ENCODE measurements at regions not wholly inside any gene's neighbourhood (a gene's known extent, or its start where the extent isn't known, plus 50 kb on each side); places are given as distances from the start of the nearest gene placed in this dataset.
"Not testable (repeated sequence)": the region's sequence is repeated elsewhere in the genome, so short reads cannot be mapped to it uniquely, and the experiment has no call there.

DNA sequence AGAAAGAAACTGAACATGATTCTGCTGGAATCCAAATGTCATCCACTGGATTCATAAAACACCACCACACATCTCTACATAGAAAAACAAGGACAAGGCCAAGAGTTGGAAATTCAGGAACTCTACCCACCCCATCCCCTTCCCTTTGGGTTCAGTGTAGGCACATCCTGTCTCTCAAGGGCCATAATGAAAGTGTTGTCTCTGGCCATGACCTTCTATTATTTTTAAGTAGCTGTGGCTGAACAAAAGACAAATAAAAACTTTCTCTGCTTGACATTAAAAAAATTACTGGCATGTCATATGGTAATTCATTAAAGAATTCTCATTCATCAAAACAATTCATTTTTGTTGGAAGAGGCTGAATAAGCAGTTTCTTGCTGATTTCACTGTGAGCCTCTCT lies 54.9 kb upstream of the ZBTB18 start:
- no peak for DNase-seq (ENCODE audit: low read depth)

DNA sequence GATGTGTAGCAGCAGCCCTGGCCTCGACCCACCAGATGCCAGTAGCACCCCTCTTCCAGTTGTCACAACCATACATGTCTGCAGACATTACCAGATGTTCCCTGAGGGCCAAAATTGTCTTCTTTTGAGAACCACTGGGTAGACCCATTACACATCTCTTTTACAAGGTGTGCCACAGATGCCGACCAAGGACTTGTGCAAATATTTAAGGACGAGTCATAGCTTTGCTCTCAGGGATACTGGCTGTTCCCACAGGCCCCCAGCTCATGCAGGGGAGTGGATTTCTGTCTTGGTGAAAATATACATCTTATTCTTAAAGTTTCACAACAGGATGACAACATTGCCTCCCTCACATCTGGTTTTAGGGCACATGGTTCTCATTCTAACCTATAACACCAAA lies 59.4 kb upstream of the ZBTB18 start:
- no peak for DNase-seq (ENCODE audit: low read depth)

DNA sequence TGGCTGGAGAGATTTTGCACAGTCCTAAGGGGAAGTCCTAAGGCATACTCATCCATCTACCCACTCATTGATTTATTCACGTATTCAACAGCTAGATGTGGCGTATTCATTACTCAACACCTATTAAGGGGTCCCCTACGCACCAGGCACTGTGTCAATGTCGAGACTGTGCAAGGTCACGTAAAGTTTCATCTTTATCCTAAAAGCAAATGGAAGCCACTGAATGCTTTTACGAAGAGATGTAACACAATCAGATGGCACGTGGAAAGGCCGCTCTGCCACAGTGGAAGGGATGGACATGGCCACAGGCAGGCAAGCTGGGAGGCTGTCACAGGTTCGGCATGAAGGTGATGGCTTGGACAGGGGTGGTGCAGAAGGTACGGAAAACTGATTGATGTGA lies 66.3 kb upstream of the ZBTB18 start:
- no peak for DNase-seq (ENCODE audit: low read depth)

DNA sequence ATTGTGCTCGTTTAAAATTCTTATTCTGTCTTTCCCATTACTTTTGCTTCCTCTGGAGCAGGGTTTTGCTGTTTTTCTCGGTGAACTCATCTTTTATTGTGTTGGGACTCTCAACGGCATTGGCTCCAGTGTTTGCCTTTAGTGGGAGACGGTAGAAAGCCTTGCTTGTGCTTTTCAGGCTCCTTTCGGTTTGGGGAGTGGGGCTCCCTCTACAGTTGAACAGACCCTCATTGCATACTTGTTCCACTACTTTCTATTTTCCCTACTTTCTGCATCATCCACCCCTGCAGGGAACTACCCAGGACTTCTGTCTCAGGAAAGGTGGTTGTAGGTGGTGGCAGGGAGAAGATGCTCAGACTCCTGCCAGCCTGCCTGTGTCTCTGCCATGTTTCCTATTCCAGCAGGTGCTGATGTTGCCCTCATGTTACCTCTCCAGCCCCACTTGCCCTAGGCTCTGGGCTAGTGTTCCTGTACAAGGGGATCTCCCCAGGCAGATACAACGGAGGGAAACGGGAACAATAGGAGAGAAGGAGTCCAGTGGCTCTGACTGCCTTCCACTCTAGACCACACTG lies 68.5 kb upstream of the ZBTB18 start:
- no peak for DNase-seq (ENCODE audit: low read depth)

DNA sequence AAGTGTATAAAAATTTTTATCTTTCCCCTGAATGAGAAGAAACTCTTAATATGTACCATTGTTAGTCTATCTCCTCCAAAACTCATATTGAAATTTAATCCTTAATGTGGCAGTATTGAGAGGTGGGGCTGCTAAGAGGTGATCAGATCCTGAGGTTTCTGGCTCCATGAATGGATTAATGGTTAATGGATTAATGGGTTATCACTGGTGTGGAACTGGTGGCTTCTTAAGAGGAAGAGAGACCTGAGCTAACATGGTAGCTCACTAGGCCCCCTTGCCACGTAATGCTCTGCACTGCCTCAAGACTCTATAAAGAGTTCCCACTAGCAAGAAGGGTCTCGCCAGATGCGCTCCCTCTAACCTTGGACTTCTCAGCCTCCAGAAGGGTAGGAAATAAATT lies 70.6 kb upstream of the ZBTB18 start:
- DNase-seq (ENCODE audit: low read depth), result no peak

DNA sequence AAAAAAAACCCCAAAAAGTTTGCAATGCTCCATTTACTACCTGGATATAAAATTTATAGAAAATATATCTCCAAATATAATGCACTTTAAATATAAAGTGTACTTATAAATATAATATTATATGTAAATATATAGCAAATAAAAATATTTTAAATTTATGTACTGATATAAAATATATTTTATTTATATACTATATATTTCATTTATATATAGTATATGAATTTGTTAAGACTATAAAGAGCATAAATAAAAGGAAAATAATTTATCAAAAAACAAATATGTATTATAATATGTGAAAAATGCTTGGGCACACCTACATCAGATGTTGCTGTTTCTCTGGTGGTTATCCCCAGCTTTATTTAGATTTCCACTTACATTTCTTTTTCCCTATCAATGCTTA lies 71.0 kb upstream of the ZBTB18 start:
- DNase-seq (ENCODE audit: low read depth), result no peak

DNA sequence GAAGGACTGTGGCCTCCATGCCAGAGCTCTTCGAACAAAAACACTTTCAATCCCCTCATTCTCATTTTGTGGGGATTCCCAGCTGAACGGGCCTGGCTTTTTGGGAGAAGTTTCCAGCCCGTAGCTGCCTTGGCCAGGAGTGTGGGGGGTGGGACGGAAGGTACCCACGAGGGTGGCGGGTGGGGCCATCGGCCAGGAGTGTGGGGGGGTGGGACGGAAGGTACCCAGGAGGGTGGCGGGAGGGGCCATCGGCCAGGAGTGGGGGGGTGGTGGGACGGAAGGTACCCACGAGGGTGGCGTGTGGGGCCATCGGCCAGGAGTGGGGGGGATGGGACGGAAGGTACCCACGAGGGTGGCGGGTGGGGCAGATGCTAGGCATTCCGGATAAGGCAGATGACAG lies 71.7 kb upstream of the ZBTB18 start:
- no peak for DNase-seq (ENCODE audit: low read depth)

DNA sequence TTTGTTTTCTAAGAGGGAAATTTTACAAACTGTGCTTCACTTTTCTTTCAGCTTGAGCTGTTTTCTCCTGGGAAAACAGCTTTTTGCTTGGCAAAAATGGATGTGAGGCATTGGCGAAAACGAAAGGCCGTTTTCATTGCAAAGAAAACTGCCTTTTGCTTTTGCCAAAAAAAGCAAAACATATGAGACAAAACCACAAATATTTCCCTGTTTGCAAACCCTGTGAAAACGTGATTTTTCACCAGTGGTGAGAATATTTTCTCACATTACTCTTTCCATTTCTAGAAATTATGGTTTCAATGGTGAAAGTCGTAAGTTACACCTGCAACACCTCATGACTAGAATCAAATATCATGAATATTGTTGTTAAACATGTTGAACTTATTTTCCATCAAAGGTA lies 74.0 kb upstream of the ZBTB18 start:
- DNase-seq (ENCODE audit: low read depth), result no peak

DNA sequence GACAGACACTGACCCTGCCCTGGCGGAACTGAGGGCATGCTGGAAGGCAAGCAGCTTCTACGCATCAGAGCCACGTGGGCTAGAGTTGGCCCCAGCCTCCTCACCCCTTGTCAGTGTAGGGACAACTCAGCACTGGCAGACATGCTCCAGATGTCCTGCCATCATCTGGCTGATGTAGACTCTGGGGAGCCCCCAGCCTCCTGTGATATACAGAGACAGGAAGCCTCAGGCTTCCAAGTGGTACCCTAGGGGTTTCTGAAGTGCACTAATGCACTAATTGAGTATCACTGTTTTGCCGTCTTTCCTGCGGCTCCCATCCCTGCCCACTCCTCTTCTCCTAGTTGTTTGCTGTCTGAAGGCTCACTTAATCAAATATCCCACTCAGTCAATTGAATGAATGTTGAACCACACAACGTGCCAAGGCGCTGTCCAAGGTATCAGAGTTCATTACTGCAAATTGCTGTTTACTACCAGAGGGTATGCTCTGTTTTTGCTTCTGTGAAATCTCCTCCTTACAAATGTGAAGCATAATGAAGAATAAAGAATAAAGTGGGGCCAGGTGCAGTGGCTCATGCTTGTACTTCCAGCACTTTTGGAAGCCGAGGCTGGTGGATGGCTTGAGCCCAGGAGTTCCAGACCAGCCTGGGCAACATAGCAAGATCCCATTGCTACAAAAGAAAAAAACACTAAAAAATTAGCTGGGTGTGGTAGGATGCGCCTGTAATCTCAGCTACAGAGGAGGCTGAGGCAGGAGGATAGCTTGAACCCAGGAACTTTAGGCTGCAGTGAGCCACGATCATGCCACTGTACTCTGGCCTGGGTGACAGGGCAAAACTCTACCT lies 76.4 kb upstream of the ZBTB18 start:
- peak; percentile 27 for DNase-seq (ENCODE audit: low read depth)

DNA sequence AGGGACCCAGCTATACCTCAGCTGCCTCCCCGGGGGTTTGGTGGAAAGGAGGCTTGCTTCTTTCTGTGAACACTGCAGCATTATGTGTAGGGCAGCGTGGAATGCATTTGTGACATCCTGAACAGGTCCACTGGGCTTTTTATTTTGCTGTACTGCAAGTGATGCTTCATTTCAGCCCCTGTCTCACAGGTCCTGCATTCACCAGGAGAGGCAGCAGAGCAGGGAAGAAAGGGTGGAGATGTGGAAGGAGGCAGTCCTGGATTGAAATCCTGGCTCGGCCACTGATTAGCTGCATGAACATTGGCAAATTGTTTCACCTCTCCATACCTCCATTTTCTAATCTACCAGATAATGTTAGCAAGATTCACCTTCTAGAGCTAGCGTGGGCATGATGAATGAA lies 77.9 kb upstream of the ZBTB18 start:
- no peak for DNase-seq (ENCODE audit: low read depth)

DNA sequence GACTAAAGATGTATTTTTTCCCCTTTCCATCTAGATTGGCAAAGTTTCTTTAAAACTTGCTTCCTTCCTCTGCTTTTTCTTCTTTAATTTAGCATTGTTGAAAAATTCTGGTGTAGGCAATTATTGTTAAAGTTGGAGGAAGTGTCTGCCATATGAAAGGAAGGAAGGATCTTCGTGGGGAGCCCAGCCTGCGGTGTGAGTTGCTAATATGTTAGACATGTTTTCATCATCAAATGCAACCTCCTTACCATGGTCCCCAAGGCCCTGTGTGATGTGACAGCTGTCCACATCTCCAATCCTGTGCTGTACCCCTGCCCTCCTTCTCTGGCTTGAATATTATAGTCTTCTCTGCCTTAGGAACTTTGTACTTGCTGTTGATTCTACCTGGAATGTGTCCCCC lies 81.0 kb upstream of the ZBTB18 start:
- DNase-seq (ENCODE audit: low read depth), result no peak

DNA sequence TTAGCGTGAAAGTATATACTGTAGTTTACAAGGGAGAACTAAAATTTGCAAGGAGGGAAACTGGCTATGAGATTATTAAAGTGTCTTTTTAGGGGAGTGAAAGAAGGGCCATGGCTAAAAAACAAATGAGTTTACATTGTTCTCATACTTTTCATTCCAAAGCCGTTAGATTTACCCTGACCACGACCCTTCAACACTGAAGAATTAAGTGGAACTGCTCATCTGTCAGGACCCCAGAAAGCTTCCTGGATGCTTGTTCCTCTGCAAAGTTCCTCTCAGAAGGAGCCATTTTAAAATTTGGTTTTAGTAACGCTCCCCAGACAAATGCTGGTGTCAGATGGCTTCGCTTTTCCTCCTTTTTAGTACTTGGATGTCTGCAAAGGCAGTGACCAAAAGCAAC lies 82.7 kb upstream of the ZBTB18 start:
- DNase-seq (ENCODE audit: low read depth), result peak; percentile 48

DNA sequence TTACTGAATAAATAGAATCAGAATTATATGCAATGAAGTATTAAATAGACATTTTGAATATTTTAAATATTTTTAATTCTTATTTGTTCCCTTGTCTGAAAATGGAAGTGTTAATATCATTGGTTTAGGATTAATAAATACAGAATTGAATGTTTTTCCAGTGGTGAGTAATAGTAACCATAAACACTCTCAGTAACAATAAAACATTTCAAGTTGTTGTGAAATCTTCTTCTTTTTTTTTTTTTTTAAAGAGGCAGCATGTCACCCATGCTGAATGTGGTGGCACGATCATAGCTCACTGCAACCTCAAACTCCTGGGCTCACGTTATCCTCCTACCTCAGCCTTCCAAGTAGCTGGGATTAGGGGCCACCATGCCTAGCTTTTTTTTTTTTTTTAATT lies 86.2 kb upstream of the ZBTB18 start:
- DNase-seq (ENCODE audit: low read depth), result no peak

DNA sequence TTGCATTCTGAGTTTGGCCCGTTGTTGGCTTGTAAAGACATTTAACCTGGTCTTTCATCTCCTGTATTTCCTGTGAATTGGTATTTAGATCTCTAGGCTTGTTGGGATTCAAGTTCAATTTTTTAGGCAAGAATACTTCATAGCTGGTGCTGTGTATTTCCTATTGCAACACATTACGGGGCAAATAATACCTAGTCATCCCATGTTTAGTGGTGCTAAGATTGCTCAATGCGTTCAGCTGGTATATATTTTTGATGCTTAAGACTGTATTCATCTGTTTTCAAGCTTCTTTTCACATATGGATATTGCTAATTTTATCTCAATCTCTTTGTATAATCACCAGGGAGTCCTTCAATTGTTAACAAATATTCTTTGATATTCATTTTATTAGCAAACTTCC lies 87.5 kb upstream of the ZBTB18 start:
- DNase-seq (ENCODE audit: low read depth), result no peak

DNA sequence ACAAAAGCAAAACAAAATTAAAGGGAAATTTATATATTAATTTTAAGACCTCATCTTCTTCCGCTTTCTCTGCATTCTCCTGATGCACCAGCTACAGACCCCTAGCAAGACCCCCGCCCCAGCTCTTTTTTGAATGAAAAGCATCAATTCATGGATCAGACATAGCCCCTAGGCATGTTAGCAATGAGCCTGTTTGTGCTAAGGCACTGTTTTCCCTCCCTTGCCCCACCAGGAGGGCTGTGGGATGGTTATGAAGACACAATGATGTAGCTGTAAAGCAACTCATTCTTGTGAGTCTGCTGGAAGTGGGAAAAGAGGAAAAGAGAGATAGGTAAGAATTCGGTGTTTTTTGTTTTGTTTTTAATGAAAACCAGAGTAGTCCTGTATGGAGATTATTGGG lies 88.5 kb upstream of the ZBTB18 start:
- DNase-seq (ENCODE audit: low read depth), result no peak

DNA sequence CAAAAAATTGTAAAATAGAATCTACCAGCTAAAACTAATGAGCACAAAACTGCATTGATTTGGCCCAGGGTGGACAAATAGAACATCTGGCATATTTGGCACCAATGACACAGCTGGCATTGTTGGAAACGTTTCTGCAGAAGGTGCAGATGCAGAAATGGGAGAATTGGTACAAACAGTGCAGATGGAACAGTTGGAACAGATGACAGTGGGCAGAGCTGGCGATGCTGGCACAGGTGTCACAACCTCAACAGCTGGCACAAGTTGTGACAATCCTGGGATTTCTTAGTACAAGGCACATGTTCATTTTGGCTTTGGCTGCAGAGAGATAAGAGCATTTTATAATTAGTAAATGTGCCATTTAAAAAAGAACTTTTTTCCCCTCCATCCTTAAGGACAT lies 91.1 kb upstream of the ZBTB18 start:
- no peak for DNase-seq (ENCODE audit: low read depth)

DNA sequence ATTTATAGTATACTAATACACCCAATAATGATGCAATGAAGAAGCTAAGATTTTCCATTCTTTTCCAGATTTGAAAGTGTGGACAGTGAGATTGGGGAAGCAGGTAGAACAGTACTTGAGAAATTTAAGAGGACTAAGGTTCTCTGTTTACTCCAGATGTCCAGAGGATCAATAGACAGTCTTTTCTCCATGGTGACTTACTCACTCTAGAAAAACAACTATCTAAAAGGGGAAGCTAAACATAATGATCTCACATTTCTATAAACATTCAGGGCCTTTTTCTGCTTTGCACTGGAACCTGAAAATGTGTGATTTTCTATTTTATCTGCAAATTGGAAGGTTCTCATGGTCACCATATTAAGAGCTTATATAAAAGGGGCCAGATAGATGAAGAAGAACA lies 93.9 kb upstream of the ZBTB18 start:
- DNase-seq (ENCODE audit: low read depth), result no peak

DNA sequence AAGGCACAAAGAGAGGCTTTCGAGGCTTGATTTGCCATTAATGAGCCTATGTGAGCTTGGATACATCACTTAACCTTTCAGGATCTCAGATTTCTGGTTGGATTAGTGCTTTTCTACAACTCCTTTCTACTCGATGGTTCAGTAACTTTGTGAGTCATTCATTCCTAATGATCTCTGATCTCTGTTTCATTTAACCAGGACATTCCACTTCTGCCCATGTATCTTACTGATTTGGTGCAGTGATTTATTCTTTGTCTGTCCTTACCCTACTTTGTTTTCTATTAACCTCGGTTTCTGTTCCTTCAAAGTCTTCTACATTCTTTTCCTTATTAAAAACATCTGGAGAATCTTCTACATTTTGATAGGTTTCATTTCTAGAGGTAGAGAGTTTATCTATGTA lies 94.6 kb upstream of the ZBTB18 start:
- DNase-seq (ENCODE audit: low read depth), result peak; percentile 24

DNA sequence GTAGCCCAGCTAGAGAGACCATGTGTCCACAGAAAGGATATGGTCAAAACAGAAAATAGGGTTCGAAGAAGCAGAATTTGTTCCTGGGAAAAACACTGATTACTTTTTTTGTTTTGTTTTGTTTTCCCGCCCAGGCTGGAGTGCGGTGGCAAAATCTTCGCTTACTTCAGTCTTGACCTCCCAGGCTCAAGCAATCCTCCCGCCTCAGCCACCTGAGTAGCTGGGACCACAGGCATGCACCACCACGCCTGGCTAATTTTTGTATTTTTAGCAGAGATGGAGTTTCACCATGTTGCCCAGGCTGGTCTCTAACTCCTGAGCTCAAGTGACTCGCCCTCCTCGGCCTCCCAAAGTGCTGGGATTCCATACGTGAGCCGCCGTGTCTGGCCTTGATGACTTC lies 99.9 kb upstream of the ZBTB18 start:
- not testable (repeated sequence) for DNase-seq (ENCODE audit: low read depth)

DNA sequence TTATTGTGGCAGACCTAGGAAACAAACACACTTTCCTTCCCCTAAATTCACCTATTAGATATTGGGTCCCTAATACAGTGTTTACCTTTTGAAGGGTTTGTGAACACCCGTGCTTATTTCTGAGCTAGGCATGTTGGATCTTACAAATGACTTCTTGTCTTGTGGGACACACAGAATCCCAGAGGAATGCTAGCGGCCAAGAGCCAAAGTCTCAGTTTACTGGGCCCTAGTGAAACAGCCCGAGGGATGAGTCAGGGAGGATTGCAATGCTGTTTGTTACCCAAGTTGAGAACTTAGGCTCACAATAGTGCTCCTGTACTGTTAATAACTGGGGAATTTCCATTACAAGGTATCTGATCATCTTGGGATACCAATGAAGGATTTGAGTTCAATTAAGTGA lies 100.1 kb upstream of the AKT3 start:
- DNase-seq (ENCODE audit: low read depth), result peak; percentile 93

DNA sequence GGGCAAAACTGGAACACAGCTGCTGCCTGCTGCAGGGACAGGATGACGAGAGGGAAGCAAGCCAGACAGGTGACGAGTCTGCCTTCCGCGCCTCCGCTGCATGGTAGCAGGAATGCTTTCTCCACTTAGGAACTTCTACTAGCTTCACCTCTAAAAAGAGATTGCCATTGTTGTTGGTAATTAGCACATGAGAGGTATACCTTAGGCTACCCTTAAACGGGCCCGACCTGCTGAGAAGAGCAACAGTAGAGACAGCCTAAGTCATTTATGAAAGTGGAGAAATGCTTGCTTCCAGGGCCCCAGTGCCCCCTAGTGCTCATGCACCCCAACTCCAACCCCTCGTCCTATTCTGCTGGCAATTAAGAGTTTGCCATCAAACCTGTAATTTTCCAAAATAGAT lies 96.9 kb upstream of the AKT3 start:
- DNase-seq (ENCODE audit: low read depth), result peak; percentile 12

DNA sequence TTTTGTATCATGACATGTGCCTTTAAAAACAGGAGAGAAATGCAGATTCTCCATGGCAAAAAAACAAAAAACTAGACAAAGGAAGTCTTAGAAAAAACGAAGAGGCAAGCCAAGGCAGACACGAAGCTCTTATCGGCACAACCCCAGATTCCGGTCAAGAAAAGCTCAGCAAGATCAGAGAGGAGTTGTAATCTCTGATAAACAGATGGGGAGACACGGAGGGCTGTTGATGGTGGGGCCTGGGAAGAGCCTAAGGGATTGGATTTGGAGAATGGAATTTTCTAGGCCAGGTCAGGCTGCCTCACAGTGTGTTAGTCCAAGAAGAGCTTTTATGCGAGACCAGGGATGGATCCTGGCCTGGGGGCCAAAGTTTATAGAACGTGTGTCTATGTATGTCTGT lies 96.2 kb upstream of the AKT3 start:
- DNase-seq (ENCODE audit: low read depth), result no peak

DNA sequence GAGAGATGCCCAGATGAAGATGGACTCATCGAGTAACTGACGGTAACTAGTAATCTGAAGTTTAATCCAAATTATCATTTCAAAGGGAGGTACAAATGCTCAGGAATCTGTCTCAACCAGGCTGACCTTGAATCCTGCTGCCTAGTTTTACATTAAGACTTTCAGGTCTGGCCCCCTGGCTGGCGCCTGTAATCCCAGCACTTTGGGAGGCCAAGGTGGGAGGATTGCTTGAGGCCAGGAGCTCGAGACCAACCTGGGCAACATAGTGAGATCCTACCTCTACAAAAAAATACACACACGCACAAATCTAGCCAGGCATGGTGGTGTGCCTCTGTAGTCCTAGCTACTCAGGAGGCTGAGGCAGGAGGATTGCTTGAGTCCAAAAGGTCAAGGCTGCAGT lies 95.7 kb upstream of the AKT3 start:
- no peak for DNase-seq (ENCODE audit: low read depth)
